SU-DHL-6 (cell line): ENCODE measurements at regions not wholly inside any gene's neighbourhood (a gene's known extent, or its start where the extent isn't known, plus 50 kb on each side); places are given as distances from the start of the nearest gene placed in this dataset.

Experiments
- CTCF ChIP-seq: fragments of 200-600 bp; sonication (generic); IDR thresholded peaks from one replicate; pipeline ENCODE4 v1.5.1; 2017; ENCODE audit warnings: antibody characterized with exemption, mild to moderate bottlenecking, low read length, moderate library complexity; ENCODE audit not compliant: insufficient read depth, poor library complexity, severe bottlenecking
- EZH2phosphoT487 ChIP-seq: fragments of 200-600 bp; sonication (generic), shearing (Covaris generic); conservative IDR thresholded peaks from 2 replicates; pipeline ENCODE4 v1.6.1; 2018; ENCODE audit warnings: mild to moderate bottlenecking, antibody characterized with exemption, low read length, moderate library complexity, mixed read lengths

GRCh38 chr2:223228871-223229270 is 176.9 kb downstream of the KCNE4 start:
- no peak for TF ChIP-seq CTCF
- TF ChIP-seq EZH2phosphoT487, result no peak
